OCI-LY3 (cell line): ENCODE measurements at regions not wholly inside any gene's neighbourhood (a gene's known extent, or its start where the extent isn't known, plus 50 kb on each side); places are given as distances from the start of the nearest gene placed in this dataset.

Experiments used
- EZH2phosphoT487 ChIP-seq: fragments of 200-600 bp; shearing (Covaris generic); IDR thresholded peaks from 2 replicates; pipeline ENCODE4 v1.6.1; 2018; ENCODE audit warnings: antibody characterized with exemption, mixed run types, low read depth
- TF ChIP-seq, protein P1 (sequence below): fragments of 200-600, 300-600 bp; sonication (generic); IDR thresholded peaks from 2 replicates; pipeline ENCODE4 v1.5.1; 2014; ENCODE audit warnings: antibody characterized with exemption, low read length, low read depth

GRCh38 chr2:81747481-81748070 lies 1443.0 kb upstream of the LRRTM1 start:
- TF ChIP-seq, protein P1, sequence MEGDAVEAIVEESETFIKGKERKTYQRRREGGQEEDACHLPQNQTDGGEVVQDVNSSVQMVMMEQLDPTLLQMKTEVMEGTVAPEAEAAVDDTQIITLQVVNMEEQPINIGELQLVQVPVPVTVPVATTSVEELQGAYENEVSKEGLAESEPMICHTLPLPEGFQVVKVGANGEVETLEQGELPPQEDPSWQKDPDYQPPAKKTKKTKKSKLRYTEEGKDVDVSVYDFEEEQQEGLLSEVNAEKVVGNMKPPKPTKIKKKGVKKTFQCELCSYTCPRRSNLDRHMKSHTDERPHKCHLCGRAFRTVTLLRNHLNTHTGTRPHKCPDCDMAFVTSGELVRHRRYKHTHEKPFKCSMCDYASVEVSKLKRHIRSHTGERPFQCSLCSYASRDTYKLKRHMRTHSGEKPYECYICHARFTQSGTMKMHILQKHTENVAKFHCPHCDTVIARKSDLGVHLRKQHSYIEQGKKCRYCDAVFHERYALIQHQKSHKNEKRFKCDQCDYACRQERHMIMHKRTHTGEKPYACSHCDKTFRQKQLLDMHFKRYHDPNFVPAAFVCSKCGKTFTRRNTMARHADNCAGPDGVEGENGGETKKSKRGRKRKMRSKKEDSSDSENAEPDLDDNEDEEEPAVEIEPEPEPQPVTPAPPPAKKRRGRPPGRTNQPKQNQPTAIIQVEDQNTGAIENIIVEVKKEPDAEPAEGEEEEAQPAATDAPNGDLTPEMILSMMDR, result no peak
- no peak for TF ChIP-seq EZH2phosphoT487
